IPS-15b (cell line): ENCODE measurements at regions not wholly inside any gene's neighbourhood (a gene's known extent, or its start where the extent isn't known, plus 50 kb on each side); places are given as distances from the start of the nearest gene placed in this dataset.

Source experiments
- H3K27me3 ChIP-seq: one replicate; pipeline ENCODE4 v1.6.1; 2013; ENCODE audit warnings: low read length; ENCODE audit not compliant: control insufficient read depth, insufficient read depth
- H3K36me3 ChIP-seq: one replicate; pipeline ENCODE4 v1.6.1; 2013; ENCODE audit warnings: low read length; ENCODE audit not compliant: control insufficient read depth, insufficient read depth
- H3K4me1 ChIP-seq: one replicate; pipeline ENCODE4 v1.6.1; 2013; ENCODE audit warnings: mild to moderate bottlenecking, low read length; ENCODE audit not compliant: control insufficient read depth, insufficient read depth
- H3K4me3 ChIP-seq: one replicate; pipeline ENCODE4 v1.5.1; 2013; ENCODE audit warnings: low read depth, low read length
- H3K9ac ChIP-seq: one replicate; pipeline ENCODE4 v1.6.1; 2013; ENCODE audit warnings: low read depth, mild to moderate bottlenecking, low read length
- H3K9me3 ChIP-seq: one replicate; pipeline ENCODE4 v1.6.1; 2013; ENCODE audit warnings: mild to moderate bottlenecking, low read length; ENCODE audit not compliant: control insufficient read depth, insufficient read depth

DNA sequence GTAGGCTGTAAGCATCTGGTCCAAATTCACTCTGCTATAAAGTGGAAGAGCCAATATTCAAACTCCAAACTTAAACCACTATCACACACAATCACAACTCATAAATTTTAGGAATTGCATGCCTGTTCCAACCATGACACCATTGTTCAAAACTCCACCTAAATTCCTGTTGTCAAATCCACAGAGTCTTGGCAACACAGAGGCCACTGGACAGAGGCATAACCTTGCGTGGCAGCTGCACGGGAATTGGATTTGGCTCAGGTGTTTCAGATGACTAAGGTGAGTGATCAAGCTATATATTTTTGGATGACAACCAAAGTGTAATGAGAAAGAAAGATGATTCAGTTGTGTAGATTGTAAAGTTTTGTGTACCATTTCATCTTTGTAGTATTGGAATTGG lies 422.7 kb upstream of the TNP1 start:
- H3K4me1 ChIP-seq: no peaks in the 10 kb centered on the region
- peaks cover 34% of the 10 kb centered on the region for H3K27me3 ChIP-seq
- no peak overlapping the region for H3K4me3 ChIP-seq

DNA sequence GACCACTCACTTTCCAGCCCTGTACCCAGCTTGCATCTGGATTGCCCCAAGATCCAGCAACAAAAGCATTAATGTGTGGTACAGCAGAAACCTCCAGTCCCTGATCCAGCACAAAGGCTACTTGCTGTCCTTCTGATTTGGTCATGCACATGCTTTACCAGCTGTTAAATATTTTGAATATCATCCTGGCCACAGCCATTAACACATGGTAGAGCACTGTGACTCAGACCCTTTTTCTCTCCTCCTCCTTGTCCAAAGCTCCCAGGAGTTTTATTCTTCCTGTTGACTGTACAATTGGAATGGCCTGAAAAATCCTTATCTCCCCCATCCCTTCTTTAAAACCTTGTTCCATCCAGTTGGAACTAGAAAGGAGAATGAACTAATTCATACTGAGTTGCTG lies 419.7 kb upstream of the TNP1 start:
- Histone ChIP-seq H3K27me3 (peaks cover 62% of the 10 kb centered on the region), H3K9ac (no peak overlapping the region), H3K4me1 (no peaks in the 10 kb centered on the region), H3K9me3 (no peaks in the 10 kb centered on the region), H3K36me3 (no peaks in the 10 kb centered on the region), H3K4me3 (no peak overlapping the region)

More for the DNA sequence above, 422.7 kb upstream of the TNP1 start:
- no peaks in the 10 kb centered on the region for H3K36me3 ChIP-seq
- peaks cover under 1% of the 10 kb centered on the region for H3K9me3 ChIP-seq
- no peak overlapping the region for H3K9ac ChIP-seq

DNA sequence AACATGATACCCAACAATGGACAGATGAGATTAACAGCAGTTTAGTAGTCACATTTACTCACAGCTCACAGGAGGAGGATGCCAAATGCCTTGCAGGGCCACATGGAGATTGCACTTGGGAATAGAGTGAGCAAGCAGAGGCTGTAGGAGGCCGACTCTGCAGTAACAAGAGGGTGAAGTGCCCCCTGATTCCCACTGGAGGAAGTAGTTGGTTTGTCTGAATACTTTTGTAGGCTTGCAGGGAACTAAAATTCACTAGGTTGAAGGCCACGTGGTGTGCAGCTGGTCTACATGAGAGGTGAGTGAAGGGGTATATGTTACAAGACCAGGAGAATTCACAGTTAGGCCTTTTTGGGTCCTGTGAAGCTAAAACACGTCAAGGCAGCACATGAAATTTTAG lies 419.3 kb upstream of the TNP1 start:
- Histone ChIP-seq H3K9ac (no peak overlapping the region), H3K9me3 (no peaks in the 10 kb centered on the region), H3K36me3 (no peaks in the 10 kb centered on the region), H3K4me1 (no peaks in the 10 kb centered on the region), H3K27me3 (peaks cover 65% of the 10 kb centered on the region), H3K4me3 (no peak overlapping the region)

DNA sequence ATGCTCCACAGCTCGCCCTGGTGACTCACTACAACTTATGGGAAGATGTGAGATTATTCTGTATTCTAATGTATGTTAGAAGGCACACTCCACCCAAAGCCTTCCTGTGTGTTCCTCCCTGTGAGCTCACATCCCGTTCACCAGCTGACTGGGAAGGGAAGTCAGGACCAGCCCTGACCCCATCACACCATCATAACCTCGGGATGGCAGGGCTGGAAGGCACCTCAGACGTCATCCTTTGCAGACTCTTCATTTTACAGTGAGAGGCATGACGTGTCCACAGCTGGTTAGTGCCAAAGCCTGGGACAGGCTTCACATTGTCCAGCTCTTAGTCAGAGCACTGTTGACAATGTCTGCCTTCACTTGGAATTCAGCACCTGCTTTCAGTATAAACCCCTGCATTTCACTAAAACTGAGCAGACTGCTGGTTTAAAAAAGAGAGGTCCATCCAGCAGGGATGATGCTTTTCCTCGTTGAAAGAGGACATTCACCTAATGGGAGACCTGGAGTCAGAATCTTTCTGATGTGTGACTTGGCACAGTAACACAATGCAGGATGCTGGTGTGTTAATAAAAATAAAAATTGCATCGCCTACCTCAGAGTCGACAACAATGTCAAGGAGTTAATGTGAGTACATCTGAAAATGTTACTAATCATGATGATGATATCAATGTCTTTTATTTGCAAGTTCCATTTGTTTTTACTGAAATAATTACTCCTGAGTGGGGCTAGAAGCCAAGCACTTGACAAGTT lies 418.0 kb upstream of the TNP1 start:
- no peak overlapping the region for H3K9ac ChIP-seq
- peaks cover 74% of the 10 kb centered on the region for H3K27me3 ChIP-seq

DNA sequence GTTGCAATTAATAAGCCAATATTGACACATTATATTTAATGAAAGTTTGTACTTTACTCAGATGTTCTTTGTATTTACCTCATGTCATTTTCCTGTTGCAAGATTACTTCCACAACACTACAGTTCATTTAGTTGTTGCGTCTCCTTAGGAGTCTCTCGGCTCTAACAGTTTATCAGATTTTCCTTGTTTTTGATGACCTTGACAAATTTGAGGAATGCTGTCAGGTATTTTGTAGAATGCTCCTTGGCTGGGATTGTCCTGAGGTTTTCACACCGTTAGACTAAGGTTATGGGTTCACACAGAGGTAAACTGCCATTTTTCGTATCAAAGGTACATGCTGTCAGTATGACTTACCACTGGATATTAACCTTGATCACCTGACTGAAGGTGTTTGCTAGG lies 416.6 kb upstream of the TNP1 start:
- Histone ChIP-seq H3K36me3 (no peaks in the 10 kb centered on the region), H3K27me3 (peaks cover 84% of the 10 kb centered on the region), H3K4me1 (no peaks in the 10 kb centered on the region), H3K9me3 (no peaks in the 10 kb centered on the region), H3K9ac (no peak overlapping the region), H3K4me3 (no peak overlapping the region)

More for the DNA sequence above, 418.0 kb upstream of the TNP1 start:
- H3K36me3 ChIP-seq: no peaks in the 10 kb centered on the region
- H3K4me3 ChIP-seq: no peak overlapping the region
- H3K9me3 ChIP-seq: no peaks in the 10 kb centered on the region
- H3K4me1 ChIP-seq: no peaks in the 10 kb centered on the region

GRCh38 chr2:217275091-217275490 lies 415.2 kb upstream of the TNP1 start:
- no peak overlapping the region for H3K4me3 ChIP-seq
- no peaks in the 10 kb centered on the region for H3K36me3 ChIP-seq
- peaks cover 94% of the 10 kb centered on the region for H3K27me3 ChIP-seq
- no peak overlapping the region for H3K9ac ChIP-seq
- peaks cover 3% of the 10 kb centered on the region for H3K4me1 ChIP-seq
- no peaks in the 10 kb centered on the region for H3K9me3 ChIP-seq

DNA sequence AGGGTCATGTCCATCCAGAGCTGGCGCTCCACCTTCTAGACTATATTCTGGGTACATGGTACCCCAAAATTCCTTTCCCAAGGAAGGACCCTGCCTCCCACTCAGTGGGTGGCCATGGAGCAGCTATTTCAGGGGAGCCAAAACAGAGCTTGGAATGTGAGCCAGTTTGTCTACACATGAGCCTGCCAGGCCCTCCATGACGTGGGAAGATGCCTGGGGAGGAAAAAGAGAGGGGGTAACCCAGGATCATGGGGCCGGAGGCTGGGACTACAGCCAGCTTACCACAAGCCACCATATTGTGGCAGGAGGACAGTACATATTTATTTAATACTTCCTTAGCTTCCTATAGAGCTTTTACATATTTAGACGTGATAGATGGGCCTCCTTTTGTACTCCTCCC lies 414.7 kb upstream of the TNP1 start:
- Histone ChIP-seq H3K9me3 (no peaks in the 10 kb centered on the region), H3K4me3 (no peak overlapping the region), H3K9ac (no peak overlapping the region), H3K27me3 (peaks cover 96% of the 10 kb centered on the region), H3K36me3 (no peaks in the 10 kb centered on the region), H3K4me1 (peaks cover 3% of the 10 kb centered on the region)

DNA sequence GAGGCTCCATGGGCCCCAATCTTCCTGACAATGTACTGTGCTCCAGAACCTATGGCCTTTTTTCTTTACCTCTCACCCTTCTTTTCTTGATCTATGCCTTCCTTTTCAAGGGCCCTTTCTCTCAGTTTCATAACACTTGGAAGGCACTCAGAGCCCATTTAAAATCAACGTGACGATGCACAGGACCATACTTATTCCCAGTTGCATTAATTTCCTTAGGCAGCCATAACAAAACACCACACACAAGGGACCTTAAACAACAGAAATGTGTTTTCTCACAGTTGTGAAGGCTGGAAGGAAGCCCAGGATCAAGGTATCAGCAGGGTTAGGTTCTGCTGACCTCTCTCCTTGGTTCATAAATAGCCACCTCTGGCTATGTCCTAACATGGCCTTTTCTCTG lies 414.0 kb upstream of the TNP1 start:
- Histone ChIP-seq H3K4me3 (no peak overlapping the region), H3K4me1 (peaks cover 3% of the 10 kb centered on the region), H3K36me3 (no peaks in the 10 kb centered on the region), H3K9me3 (no peaks in the 10 kb centered on the region), H3K9ac (no peak overlapping the region), H3K27me3 (peaks cover 96% of the 10 kb centered on the region)

GRCh38 chr2:217273162-217273561 lies 413.3 kb upstream of the TNP1 start:
- H3K36me3 ChIP-seq: no peaks in the 10 kb centered on the region
- H3K4me1 ChIP-seq: peaks cover 3% of the 10 kb centered on the region
- peaks cover 1% of the 10 kb centered on the region for H3K9me3 ChIP-seq
- no peak overlapping the region for H3K4me3 ChIP-seq
- peaks cover 98% of the 10 kb centered on the region for H3K27me3 ChIP-seq
- H3K9ac ChIP-seq: no peak overlapping the region

- Histone ChIP-seq H3K4me1 (peaks cover 3% of the 10 kb centered on the region), H3K9me3 (peaks cover 10% of the 10 kb centered on the region), H3K4me3 (no peak overlapping the region), H3K27me3 (peaks cover 98% of the 10 kb centered on the region), H3K36me3 (no peaks in the 10 kb centered on the region), H3K9ac (no peak overlapping the region)
Measured at GRCh38 chr2:217271813-217272212, 411.9 kb upstream of the TNP1 start.

GRCh38 chr2:217270485-217271121 lies 410.7 kb upstream of the TNP1 start:
- H3K9ac ChIP-seq: no peak overlapping the region
- H3K4me1 ChIP-seq: peaks cover 3% of the 10 kb centered on the region
- no peak overlapping the region for H3K4me3 ChIP-seq
- no peaks in the 10 kb centered on the region for H3K36me3 ChIP-seq
- H3K27me3 ChIP-seq: peaks cover 99% of the 10 kb centered on the region
- H3K9me3 ChIP-seq: peaks cover 10% of the 10 kb centered on the region
